ENCODE measurements at regions not wholly inside any gene's neighbourhood (a gene's known extent, or its start where the extent isn't known, plus 50 kb on each side); places are given as distances from the start of the nearest gene placed in this dataset.
"Not testable (repeated sequence)": the region's sequence is repeated elsewhere in the genome, so short reads cannot be mapped to it uniquely, and the experiment has no call there.

DNA sequence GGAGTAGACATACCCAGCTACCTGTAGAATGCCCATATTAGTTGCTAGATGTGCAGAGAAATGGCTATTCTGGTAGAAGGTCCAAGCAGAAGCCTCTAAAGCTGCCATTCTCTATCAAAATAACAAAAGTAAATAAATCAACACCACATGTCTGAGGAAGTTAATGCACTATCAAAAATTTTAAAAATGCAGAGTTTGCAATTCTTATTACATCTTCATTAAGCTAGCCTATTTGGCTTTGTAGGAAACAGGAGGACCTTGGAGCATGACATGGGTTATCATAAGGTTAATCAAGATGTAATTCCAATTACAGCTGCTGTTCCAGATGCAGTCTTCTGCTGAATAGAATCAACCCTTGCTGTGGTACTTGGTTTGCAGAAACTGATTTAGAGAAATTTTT lies 188.4 kb downstream of the TBX18 start:
- no peaks in the 10 kb centered on the region for H3K27me3 ChIP-seq
- TF ChIP-seq, protein P1, sequence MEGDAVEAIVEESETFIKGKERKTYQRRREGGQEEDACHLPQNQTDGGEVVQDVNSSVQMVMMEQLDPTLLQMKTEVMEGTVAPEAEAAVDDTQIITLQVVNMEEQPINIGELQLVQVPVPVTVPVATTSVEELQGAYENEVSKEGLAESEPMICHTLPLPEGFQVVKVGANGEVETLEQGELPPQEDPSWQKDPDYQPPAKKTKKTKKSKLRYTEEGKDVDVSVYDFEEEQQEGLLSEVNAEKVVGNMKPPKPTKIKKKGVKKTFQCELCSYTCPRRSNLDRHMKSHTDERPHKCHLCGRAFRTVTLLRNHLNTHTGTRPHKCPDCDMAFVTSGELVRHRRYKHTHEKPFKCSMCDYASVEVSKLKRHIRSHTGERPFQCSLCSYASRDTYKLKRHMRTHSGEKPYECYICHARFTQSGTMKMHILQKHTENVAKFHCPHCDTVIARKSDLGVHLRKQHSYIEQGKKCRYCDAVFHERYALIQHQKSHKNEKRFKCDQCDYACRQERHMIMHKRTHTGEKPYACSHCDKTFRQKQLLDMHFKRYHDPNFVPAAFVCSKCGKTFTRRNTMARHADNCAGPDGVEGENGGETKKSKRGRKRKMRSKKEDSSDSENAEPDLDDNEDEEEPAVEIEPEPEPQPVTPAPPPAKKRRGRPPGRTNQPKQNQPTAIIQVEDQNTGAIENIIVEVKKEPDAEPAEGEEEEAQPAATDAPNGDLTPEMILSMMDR (IDR thresholded peaks at IDR 0.05): no peak
- no peaks in the 10 kb centered on the region for H3K9me3 ChIP-seq
- H3K27ac ChIP-seq: no peak overlapping the region
- intact Hi-C loops (cut with DNase I): no loop called here
- H3K36me3 ChIP-seq: no peaks in the 10 kb centered on the region
- ATAC-seq (no peak), DNase-seq (no peak)
- no peaks in the 10 kb centered on the region for H3K4me1 ChIP-seq
- no peak overlapping the region for H3K4me3 ChIP-seq

DNA sequence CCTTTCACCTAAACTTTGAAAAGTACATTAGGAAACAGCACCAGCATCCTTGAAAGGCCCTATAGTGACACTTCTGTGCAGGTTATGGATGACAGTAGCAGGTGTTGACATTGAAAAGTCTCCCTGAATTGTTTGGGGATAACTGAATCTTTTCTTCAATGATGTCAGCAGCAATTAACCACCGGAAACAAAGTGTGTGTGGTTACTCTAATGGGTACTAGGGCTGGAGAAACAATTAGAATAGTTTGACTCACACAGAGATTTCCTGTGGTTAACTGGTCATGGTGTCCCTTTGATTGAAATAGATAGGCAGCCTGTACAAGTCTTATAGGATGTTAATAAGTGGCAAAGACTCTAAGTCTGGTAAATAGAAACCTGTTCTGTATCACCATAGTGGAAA lies 189.1 kb downstream of the TBX18 start:
- H3K4me1 ChIP-seq: no peaks in the 10 kb centered on the region
- ATAC-seq (no peak), DNase-seq (no peak)
- no peaks in the 10 kb centered on the region for H3K36me3 ChIP-seq
- H3K4me3 ChIP-seq: no peak overlapping the region
- no peaks in the 10 kb centered on the region for H3K27me3 ChIP-seq
- H3K9me3 ChIP-seq: peaks cover 0 to 4% (median 0%) of the 10 kb centered on the region in 11 donors
- 55 to 62% methylated on average over 1 of the region's 1 CpG for WGBS, 2 donors
- TF ChIP-seq, protein P1 (IDR thresholded peaks at IDR 0.05): no peak
- intact Hi-C loops (cut with DNase I): no loop called here
- no peak overlapping the region for H3K27ac ChIP-seq

DNA sequence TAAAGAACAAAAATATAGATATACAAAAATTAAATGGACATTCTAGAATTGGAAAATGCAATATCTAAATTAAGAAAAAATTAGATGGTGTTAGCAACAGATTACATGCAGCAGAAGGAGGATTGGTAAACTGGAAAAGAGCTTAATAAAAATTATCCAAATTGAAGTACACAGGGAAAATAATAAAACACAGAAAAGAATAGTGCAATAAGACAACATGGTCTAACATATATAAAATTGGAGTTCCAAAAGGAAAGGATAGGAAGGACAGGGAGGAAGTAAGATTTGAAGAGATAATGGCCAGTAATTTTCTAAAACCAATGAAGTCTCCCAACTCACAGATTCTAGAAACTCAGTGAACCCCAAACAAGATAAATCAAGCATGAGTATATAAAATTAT lies 194.5 kb downstream of the TBX18 start:
- Histone ChIP-seq H3K9me3 (peaks cover 0 to 18% (median 0%) of the 10 kb centered on the region in 11 donors), H3K27ac (no peak overlapping the region), H3K36me3 (no peaks in the 10 kb centered on the region), H3K4me3 (no peak overlapping the region), H3K4me1 (no peaks in the 10 kb centered on the region), H3K27me3 (no peaks in the 10 kb centered on the region)
- TF ChIP-seq, protein P1 (IDR thresholded peaks at IDR 0.05): no peak
- ATAC-seq: no peak
- intact Hi-C loops (cut with DNase I): loop anchor here in 1 of 10 donors (10.0 kb wide), 1 partner anchor 145 kb away; no protein-coding TSS in a partner anchor
- DNase-seq: no peak

DNA sequence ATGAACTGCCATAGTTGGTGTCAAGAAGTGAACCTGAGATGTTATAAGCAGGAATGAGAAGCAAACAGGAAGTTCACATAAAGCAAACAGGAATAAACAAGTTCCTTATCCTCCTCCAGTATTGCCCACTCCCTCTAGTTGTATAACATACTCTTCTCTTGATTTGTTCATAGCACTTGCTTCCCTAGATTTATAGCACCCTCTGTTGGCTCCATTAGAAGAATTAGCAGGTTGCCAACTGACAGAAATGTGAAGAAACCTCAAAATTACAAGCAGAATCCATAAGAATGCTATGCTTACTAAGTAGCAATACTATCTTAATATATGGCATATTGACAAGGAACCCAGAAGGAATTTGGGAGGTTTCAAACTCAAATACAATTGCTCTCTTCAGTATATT lies 195.4 kb downstream of the TBX18 start:
- TF ChIP-seq, protein P1 (IDR thresholded peaks at IDR 0.05): peak in 3 of 9 donors; percentile 6 to 16 (median 15)

DNA sequence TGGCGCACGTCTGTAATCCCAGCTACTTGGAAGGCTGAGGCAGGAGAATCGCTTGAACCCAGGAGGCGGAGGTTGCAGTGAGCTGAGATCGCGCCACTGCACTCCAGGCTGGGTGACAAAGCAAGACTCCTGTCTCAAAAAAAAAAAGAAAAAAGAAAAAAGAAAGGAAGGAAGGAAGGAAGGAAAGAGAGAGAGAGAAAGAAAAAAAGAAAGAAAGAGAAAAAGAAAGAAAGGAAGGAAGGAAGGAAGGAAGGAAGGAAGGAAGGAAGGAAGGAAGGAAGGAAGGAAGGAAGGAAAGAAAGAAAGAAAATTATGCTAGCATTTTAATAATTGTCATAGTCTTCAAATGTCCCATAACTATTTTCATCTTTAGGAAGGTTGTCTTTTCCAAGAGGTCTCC lies 198.7 kb downstream of the TBX18 start:
- H3K27me3 ChIP-seq, H3K36me3 ChIP-seq, DNase-seq, ATAC-seq, H3K4me1 ChIP-seq, H3K27ac ChIP-seq, H3K4me3 ChIP-seq: not testable (repeated sequence)
- peaks cover 0 to 18% (median 0%) of the 10 kb centered on the region in 11 donors for H3K9me3 ChIP-seq
- 91 to 92% methylated on average over 6 of the region's 6 CpGs for WGBS, 2 donors
- intact Hi-C loops (cut with DNase I): loop anchor here in 1 of 10 donors (10.0 kb wide), 1 partner anchor 141 kb away; no protein-coding TSS in a partner anchor

More for the DNA sequence above, 195.4 kb downstream of the TBX18 start:
- Histone ChIP-seq H3K9me3 (peaks cover 0 to 18% (median 0%) of the 10 kb centered on the region in 11 donors), H3K27ac (no peak overlapping the region), H3K4me1 (no peaks in the 10 kb centered on the region), H3K27me3 (no peaks in the 10 kb centered on the region), H3K4me3 (no peak overlapping the region), H3K36me3 (no peaks in the 10 kb centered on the region)
- no peak for DNase-seq
- intact Hi-C loops (cut with DNase I): loop anchor here in 1 of 10 donors (10.0 kb wide), 1 partner anchor 144 kb away; no protein-coding TSS in a partner anchor
- no peak for ATAC-seq
